Sigmoid colon (tissue), 6 donors: ENCODE measurements at regions not wholly inside any gene's neighbourhood (a gene's known extent, or its start where the extent isn't known, plus 50 kb on each side); places are given as distances from the start of the nearest gene placed in this dataset.

ENCODE experiments used
- DNase-seq: peaks from one replicate; pipeline ENCODE4 v3.0.0-alpha.2; 2019
- H3K27ac ChIP-seq, 4 donors: fragments of 200-600 bp; sonication (generic); one replicate each; pipeline ENCODE4 v1.5.1; 2016 to 2019; ENCODE audit warnings: mild to moderate bottlenecking in 1 of 4
- H3K27me3 ChIP-seq, 3 donors: fragments of 200-600 bp; sonication (generic); one replicate each; pipeline ENCODE4 v1.5.1; 2019; ENCODE audit warnings: mild to moderate bottlenecking in 1 of 3
- H3K36me3 ChIP-seq, 4 donors: fragments of 200-600 bp; sonication (generic); one replicate each; pipeline ENCODE4 v1.5.1; 2016 to 2019
- H3K4me1 ChIP-seq, 4 donors: fragments of 200-600 bp; sonication (generic); one replicate each; pipeline ENCODE4 v1.5.1; 2017 to 2019
- H3K4me3 ChIP-seq, 4 donors: fragments of 200-600 bp; sonication (generic); one replicate each; pipeline ENCODE4 v1.5.1; 2017 to 2019; ENCODE audit warnings: mild to moderate bottlenecking in 2 of 4, moderate library complexity in 1 of 4
- H3K9me3 ChIP-seq, 4 donors: fragments of 200-600 bp in 3 of 4; sonication (generic) in 3 of 4; one replicate each; pipeline versions ENCODE4 v1.5.1 to v1.6.1; 2013 to 2019
- CTCF ChIP-seq, 4 experiments: fragments of 450-650 bp in 3 of 4; fragments of 200-600 bp in 1 of 4; IDR thresholded peaks; one replicate each; pipeline ENCODE4 v1.5.1; 2016 to 2019; ENCODE audit warnings: antibody characterized with exemption in 4 of 4, mild to moderate bottlenecking in 3 of 4, moderate library complexity in 2 of 4
- EP300 ChIP-seq, 4 donors: sonication (generic); formaldehyde crosslinking; IDR thresholded peaks; one replicate each; pipeline ENCODE4 v1.6.1; 2017; ENCODE audit warnings: antibody characterized with exemption in 4 of 4
- POLR2A ChIP-seq, 2 donors: fragments of 450-650 bp; IDR thresholded peaks; one replicate each; pipeline ENCODE4 v1.6.1; 2016; ENCODE audit warnings: antibody characterized with exemption in 2 of 2, mild to moderate bottlenecking in 2 of 2, moderate library complexity in 2 of 2
- POLR2AphosphoS5 ChIP-seq, 4 donors: sonication (generic); formaldehyde crosslinking; IDR thresholded peaks; one replicate each; pipeline ENCODE4 v1.6.1; 2017; ENCODE audit warnings: antibody characterized with exemption in 4 of 4
- WGBS, 2 donors: extraction: QIAGEN DNeasy Blood & Tissue Kit; methylation state at CpG; one replicate each; pipeline ENCODE4 v1.1.7; 2013; 5-methylcytosine and 5-hydroxymethylcytosine counted together
- intact Hi-C: fragments of 100-400 bp; cut with DNase I; formaldehyde crosslinking; loops from one replicate; pipeline ENCODE4 v1.15.1; 2023
- donor health status: healthy with polysubstance abuse.
- donor health status: healthy.

GRCh38 chr2:126761256-126761980 is 105.5 kb downstream of the GYPC start:
- no peak overlapping the region for H3K27ac ChIP-seq
- no peak for DNase-seq
- intact Hi-C loops: no loop called here
- no peaks in the 10 kb centered on the region for H3K9me3 ChIP-seq
- no peaks in the 10 kb centered on the region for H3K4me1 ChIP-seq
- WGBS, 2 donors: 85 to 90% methylated on average over 6 of the region's 6 CpGs
- H3K27me3 ChIP-seq: no peaks in the 10 kb centered on the region
- H3K36me3 ChIP-seq: no peaks in the 10 kb centered on the region
- no peak overlapping the region for H3K4me3 ChIP-seq
- TF ChIP-seq CTCF (IDR thresholded peaks at IDR 0.05) (no peak), EP300 (IDR thresholded peaks at IDR 0.05) (no peak), POLR2A (IDR thresholded peaks at IDR 0.05) (no peak), POLR2AphosphoS5 (IDR thresholded peaks at IDR 0.05) (no peak)

DNA sequence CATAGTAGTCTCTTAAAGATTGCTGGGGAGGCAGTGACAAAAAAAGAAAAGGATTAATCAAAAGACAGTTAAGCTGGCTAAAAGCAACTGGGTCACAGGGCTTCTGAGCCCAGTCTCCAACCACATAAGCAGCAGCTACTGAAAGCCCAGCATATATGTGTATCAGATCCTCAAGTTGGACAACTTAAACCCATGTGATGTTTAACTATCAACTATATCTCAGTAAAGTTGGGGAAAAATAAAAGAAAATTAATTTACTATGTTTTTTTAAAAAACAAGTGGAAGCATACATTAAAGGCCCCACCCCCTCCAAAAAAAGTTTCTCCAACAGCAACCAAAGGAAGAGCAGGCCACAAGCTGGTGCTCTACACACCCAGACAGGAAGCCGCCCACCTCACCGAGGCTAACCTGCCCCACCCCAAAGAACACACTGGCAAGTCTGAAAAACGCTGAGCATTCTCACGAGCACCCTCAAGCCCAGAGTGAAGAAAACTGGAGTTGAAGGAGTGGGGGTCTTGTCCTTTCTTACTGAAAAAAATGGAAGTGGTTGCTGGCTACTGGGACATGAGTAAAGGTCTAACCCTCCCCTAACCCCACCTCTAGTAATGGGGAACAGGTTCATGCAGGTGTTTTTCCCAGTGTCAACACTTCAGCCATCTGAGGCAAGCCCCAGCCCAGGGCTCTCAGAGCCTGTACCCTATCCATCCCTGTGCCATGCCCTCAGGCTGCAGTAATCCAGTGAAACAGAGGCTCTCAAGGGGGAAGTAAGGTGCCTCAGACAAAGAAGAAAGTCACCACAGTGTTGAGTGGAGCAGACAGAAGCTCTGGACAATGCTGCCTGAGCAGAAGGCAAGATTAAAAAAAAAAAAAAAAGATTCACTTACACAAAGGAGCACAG is 106.3 kb downstream of the GYPC start:
- H3K4me1 ChIP-seq: no peaks in the 10 kb centered on the region
- intact Hi-C loops: no loop called here
- no peak for DNase-seq

DNA sequence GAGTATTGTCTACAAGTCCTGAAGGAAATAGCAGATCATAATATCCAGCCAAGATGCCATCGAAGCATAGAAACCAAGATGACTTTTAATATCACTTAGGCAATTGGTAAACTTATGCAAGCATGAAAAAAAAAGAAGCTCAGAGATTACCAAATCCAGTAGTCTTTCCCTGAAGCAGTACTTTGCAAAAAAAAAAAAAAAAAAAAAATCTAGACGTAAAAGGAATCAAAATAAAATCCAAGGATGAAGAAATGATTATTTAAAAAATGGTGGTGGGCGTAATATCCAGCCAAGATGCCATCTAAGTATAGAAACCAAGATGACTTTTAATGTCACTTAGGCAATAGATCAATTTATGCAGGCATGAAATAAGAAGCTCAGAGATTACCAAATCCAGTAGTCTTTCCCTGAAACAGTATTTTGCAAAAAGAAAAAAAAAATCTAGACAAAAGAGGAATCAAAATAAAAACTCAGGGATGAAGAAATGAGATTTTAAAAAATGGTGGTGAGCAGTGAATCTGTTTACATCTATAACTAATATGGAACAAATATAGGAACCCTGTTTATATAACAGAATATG is 108.8 kb downstream of the GYPC start:
- H3K27me3 ChIP-seq: no peaks in the 10 kb centered on the region
- no peak for TF ChIP-seq POLR2A (IDR thresholded peaks at IDR 0.05)
- H3K4me1 ChIP-seq: no peaks in the 10 kb centered on the region
- 86% methylated on average over 3 of the region's 3 CpGs for WGBS, 2 donors
- no peak overlapping the region for H3K27ac ChIP-seq
- H3K36me3 ChIP-seq: no peaks in the 10 kb centered on the region
- intact Hi-C loops: no loop called here
- DNase-seq: no peak
- no peak overlapping the region for H3K4me3 ChIP-seq
- no peaks in the 10 kb centered on the region for H3K9me3 ChIP-seq

More for the DNA sequence above, 106.3 kb downstream of the GYPC start:
- no peaks in the 10 kb centered on the region for H3K27me3 ChIP-seq
- WGBS, 2 donors: 51 to 69% methylated on average over 4 of the region's 4 CpGs
- H3K36me3 ChIP-seq: no peaks in the 10 kb centered on the region
- H3K9me3 ChIP-seq: no peaks in the 10 kb centered on the region
- no peak overlapping the region for H3K27ac ChIP-seq
- no peak for TF ChIP-seq POLR2AphosphoS5 (IDR thresholded peaks at IDR 0.05)
- no peak for TF ChIP-seq EP300 (IDR thresholded peaks at IDR 0.05)
- no peak for TF ChIP-seq POLR2A (IDR thresholded peaks at IDR 0.05)
- no peak for TF ChIP-seq CTCF (IDR thresholded peaks at IDR 0.05)
- H3K4me3 ChIP-seq: no peak overlapping the region

GRCh38 chr2:126765395-126765794 is 109.4 kb downstream of the GYPC start:
- no peak overlapping the region for H3K27ac ChIP-seq
- no peaks in the 10 kb centered on the region for H3K4me1 ChIP-seq
- no peaks in the 10 kb centered on the region for H3K27me3 ChIP-seq
- WGBS, 2 donors: 79 to 86% methylated on average over 3 of the region's 3 CpGs
- H3K4me3 ChIP-seq: no peak overlapping the region
- H3K9me3 ChIP-seq: no peaks in the 10 kb centered on the region
- DNase-seq: no peak
- TF ChIP-seq POLR2AphosphoS5 (IDR thresholded peaks at IDR 0.05): no peak
- TF ChIP-seq CTCF (IDR thresholded peaks at IDR 0.05): no peak
- no peak for TF ChIP-seq EP300 (IDR thresholded peaks at IDR 0.05)
- no peak for TF ChIP-seq POLR2A (IDR thresholded peaks at IDR 0.05)
- H3K36me3 ChIP-seq: no peaks in the 10 kb centered on the region
- intact Hi-C loops: no loop called here
